ENCODE measurements at regions not wholly inside any gene's neighbourhood (a gene's known extent, or its start where the extent isn't known, plus 50 kb on each side); places are given as distances from the start of the nearest gene placed in this dataset.

GRCh38 chr10:126731610-126731990, 61.1 kb upstream of the C10orf90 start:
- H3K36me3 ChIP-seq (ENCODE audit: control insufficient read depth in 2 of 4, insufficient read depth in 4 of 4, low read length in 3 of 4), result no peaks in the 10 kb centered on the region
- H3K27ac ChIP-seq (ENCODE audit: low read depth, low read length), result no peak overlapping the region
- H4K20me1 ChIP-seq (replicated peaks in 1 of 2; ENCODE audit: control insufficient read depth in 1 of 2, insufficient read depth in 2 of 2, low read length in 2 of 2), result no peaks in the 10 kb centered on the region
- H2BK120ac ChIP-seq (replicated peaks; ENCODE audit: low read depth, low read length), result no peak overlapping the region
- DNase-seq (ENCODE audit: low read depth in 1 of 2, low spot score in 2 of 2), result no peak
- H3K4me1 ChIP-seq (replicated peaks in 1 of 4; ENCODE audit: control insufficient read depth in 3 of 4, insufficient read depth in 4 of 4, low read length in 3 of 4), result peaks cover 0 to 5% (median 4%) of the 10 kb centered on the region in 4 experiments; a peak in 4 of 7 replicates
- no peaks in the 10 kb centered on the region for H3K23me2 ChIP-seq (ENCODE audit: low read depth, low read length)
- peaks cover 0 to 3% of the 10 kb centered on the region in 2 experiments; a peak in 1 of 4 replicates for H3K9me3 ChIP-seq (ENCODE audit: insufficient read depth in 2 of 2, low read depth in 1 of 2, low read length in 1 of 2)
- POLR2A ChIA-PET (ENCODE audit: partially characterized antibody), result no interaction called here
- no peak overlapping the region for H2BK20ac ChIP-seq (ENCODE audit: low read length)
- no peak overlapping the region for H4K5ac ChIP-seq (ENCODE audit: insufficient read length, low read depth, low read length)
- H3K4me3 ChIP-seq (ENCODE audit: extremely low read depth in 1 of 4, insufficient read depth in 2 of 4, low read depth in 3 of 4, low read length in 4 of 4), result no peak overlapping the region
- TF ChIP-seq HDAC2 (IDR thresholded peaks at IDR 0.05; ENCODE audit: borderline replicate concordance in 1 of 2, low read depth in 2 of 2, low read length in 2 of 2) (no peak), CEBPB (IDR thresholded peaks at IDR 0.05; ENCODE audit: low read depth, low read length) (no peak), NANOG (IDR thresholded peaks at IDR 0.05; ENCODE audit: insufficient read depth, low read depth, low read length, poor library complexity, severe bottlenecking) (no peak), YY1 (IDR thresholded peaks at IDR 0.05; ENCODE audit: low read depth, low read length) (no peak), GTF2F1 (IDR thresholded peaks at IDR 0.05; ENCODE audit: borderline replicate concordance, low read depth, low read length) (no peak), ATF3 (IDR thresholded peaks at IDR 0.05; ENCODE audit: insufficient read depth, low read depth, low read length) (no peak), GABPA (IDR thresholded peaks at IDR 0.05; ENCODE audit: borderline replicate concordance, insufficient read depth, low read length) (no peak)
- H3K14ac ChIP-seq (ENCODE audit: insufficient read length), result no peak overlapping the region
- H4K8ac ChIP-seq (ENCODE audit: extremely low read depth, insufficient read depth, low read length), result no peak overlapping the region
- peak overlapping the region; percentile 9; the same call in 1 of the 2 replicates for H2BK5ac ChIP-seq (ENCODE audit: low read depth, low read length)
- H3K27me3 ChIP-seq (replicated peaks in 1 of 4; ENCODE audit: control insufficient read depth in 3 of 4, extremely low read depth in 1 of 4, insufficient read depth in 3 of 4, low read length in 3 of 4), result no peaks in the 10 kb centered on the region
- H3K9ac ChIP-seq (replicated peaks in 1 of 4; ENCODE audit: extremely low read depth in 1 of 4, low read depth in 3 of 4, low read length in 3 of 4), result no peak overlapping the region
- H3K4ac ChIP-seq (replicated peaks; ENCODE audit: insufficient read length, low read depth, low read length), result no peak overlapping the region
- no peak overlapping the region for H3K4me2 ChIP-seq (ENCODE audit: insufficient read depth in 1 of 2, low read depth in 2 of 2, low read length in 2 of 2)
- H3K23ac ChIP-seq (ENCODE audit: insufficient read length), result no peak overlapping the region
- no peak overlapping the region for H3K56ac ChIP-seq (replicated peaks; ENCODE audit: insufficient read length, low read depth, low read length)
- no peak overlapping the region for H2BK12ac ChIP-seq (ENCODE audit: low read depth, low read length)
- no peak overlapping the region for H2BK15ac ChIP-seq (ENCODE audit: low read length)
- H3K79me1 ChIP-seq (ENCODE audit: low read depth, low read length), result no peaks in the 10 kb centered on the region
- H2AFZ ChIP-seq (ENCODE audit: low read length), result no peak overlapping the region
- H3K79me2 ChIP-seq (ENCODE audit: control insufficient read depth in 1 of 2, insufficient read depth in 2 of 2, low read length in 2 of 2), result no peaks in the 10 kb centered on the region
- H3K18ac ChIP-seq (ENCODE audit: extremely low read depth, low read length), result no peak overlapping the region
- FAIRE-seq, result no peak
- no peak overlapping the region for H2AK5ac ChIP-seq (ENCODE audit: low read depth, low read length)
- CTCF ChIA-PET (ENCODE audit: partially characterized antibody), result no interaction called here
- H4K91ac ChIP-seq (replicated peaks; ENCODE audit: insufficient read length, low read length), result no peak overlapping the region

Measured in H1 (cell line).